ENCODE measurements at regions not wholly inside any gene's neighbourhood (a gene's known extent, or its start where the extent isn't known, plus 50 kb on each side); places are given as distances from the start of the nearest gene placed in this dataset.

- TF ChIP-seq ZNF768 (tag by site-specific recombination; IDR thresholded peaks at IDR 0.05): no peak
- TF ChIP-seq GLIS1 (tag by site-specific recombination; IDR thresholded peaks at IDR 0.05): no peak
- no peak for TF ChIP-seq HOXD13 (CRISPR knock-in tag; IDR thresholded peaks at IDR 0.05; ENCODE audit: borderline replicate concordance)
- no peak for TF ChIP-seq ZNF266 (tag by site-specific recombination; IDR thresholded peaks at IDR 0.05; ENCODE audit: low read depth)
- no peak for TF ChIP-seq ZNF704 (tag by site-specific recombination; IDR thresholded peaks at IDR 0.05)
- no peak for TF ChIP-seq ZNF561 (tag by site-specific recombination; IDR thresholded peaks at IDR 0.05; ENCODE audit: borderline replicate concordance)
These were observed 330.2 kb upstream of the CHAC2 start (continued) for GRCh38 chr2:53437371-53437770.

- no peaks in the 10 kb centered on the region for H3K4me1 ChIP-seq (ENCODE audit: control insufficient read depth, insufficient read depth, low read length)
- H3K4me3 ChIP-seq (ENCODE audit: low read depth, low read length): no peak overlapping the region
- ChIA-PET CTCF (interaction anchor here (1.8 kb wide), 1 partner anchor 15 kb away, joined by 7 read pairs; no protein-coding TSS in a partner anchor), POLR2A (no interaction called here)
- H3K36me3 ChIP-seq (ENCODE audit: control insufficient read depth in 2 of 2, insufficient read depth in 1 of 2, low read length in 2 of 2): no peaks in the 10 kb centered on the region
- TF ChIP-seq ZBTB8A (tag by site-specific recombination; IDR thresholded peaks at IDR 0.05) (no peak), KLF8 (tag by site-specific recombination; IDR thresholded peaks at IDR 0.05) (no peak), ZNF157 (tag by site-specific recombination; IDR thresholded peaks at IDR 0.05) (no peak), ZFHX2 (tag by site-specific recombination; conservative IDR thresholded peaks at IDR 0.05) (no peak), ZNF112 (tag by site-specific recombination; IDR thresholded peaks at IDR 0.05) (no peak), ZEB2 (tag by site-specific recombination; IDR thresholded peaks at IDR 0.05) (no peak), ZNF561 (tag by site-specific recombination; IDR thresholded peaks at IDR 0.05; ENCODE audit: borderline replicate concordance) (no peak), ZNF48 (tag by site-specific recombination; IDR thresholded peaks at IDR 0.05) (no peak), FEZF1 (tag by site-specific recombination; IDR thresholded peaks at IDR 0.05) (no peak), ZBTB44 (tag by site-specific recombination; IDR thresholded peaks at IDR 0.05) (no peak), KLF9 (tag by site-specific recombination; IDR thresholded peaks at IDR 0.05; ENCODE audit: low read depth) (no peak), YY1 (tag by site-specific recombination; IDR thresholded peaks at IDR 0.05) (no peak), ZIC2 (tag by site-specific recombination; IDR thresholded peaks at IDR 0.05) (no peak), TSHZ1 (tag by site-specific recombination; IDR thresholded peaks at IDR 0.05; ENCODE audit: borderline replicate concordance) (no peak), SCRT1 (tag by site-specific recombination; IDR thresholded peaks at IDR 0.05; ENCODE audit: borderline replicate concordance) (no peak), GFI1B (tag by site-specific recombination; IDR thresholded peaks at IDR 0.05) (no peak), ZNF324 (tag by site-specific recombination; IDR thresholded peaks at IDR 0.05) (no peak), ZFP69B (tag by site-specific recombination; IDR thresholded peaks at IDR 0.05) (no peak)
- no peaks in the 10 kb centered on the region for H3K9me3 ChIP-seq (ENCODE audit: control insufficient read depth, insufficient read depth, low read depth, low read length)
- no peak overlapping the region for H3K27ac ChIP-seq (ENCODE audit: extremely low read depth, low read depth, low read length)
These were observed 330.7 kb upstream of the CHAC2 start for GRCh38 chr2:53436882-53437281.
